Activated CD4-positive, alpha-beta memory T cell treated with anti-CD3 and anti-CD28 coated beads, Interleukin-2, amount 10 ng/mL, durations not matched to agents 7 days and 5 days (primary cell): ENCODE measurements at regions not wholly inside any gene's neighbourhood (a gene's known extent, or its start where the extent isn't known, plus 50 kb on each side); places are given as distances from the start of the nearest gene placed in this dataset.

Experiments used
- CTCF ChIA-PET: fragments of 350-600 bp; sonication (Branson Sonifier 250); formaldehyde crosslinking; loops from one replicate; lab custom pipeline; 2021; ENCODE audit warnings: antibody characterized with exemption, inconsistent platforms; lab: Charles Lee
- POLR2A ChIA-PET: fragments of 350-600 bp; sonication (Branson Sonifier 250); formaldehyde crosslinking; loops from one replicate; lab custom pipeline; 2021; ENCODE audit warnings: antibody characterized with exemption; lab: Charles Lee
- DNase-seq: peaks from one replicate; pipeline ENCODE4 v3.0.0-alpha.2; 2020
- H3K27ac Mint-ChIP-seq: one replicate; pipeline ENCODE4 v1.8.0; 2021; ENCODE audit warnings: mild to moderate bottlenecking, mixed read lengths
- H3K27me3 Mint-ChIP-seq: one replicate; pipeline ENCODE4 v1.8.0; 2021; ENCODE audit warnings: mixed read lengths
- H3K36me3 Mint-ChIP-seq: one replicate; pipeline ENCODE4 v1.8.0; 2021; ENCODE audit warnings: low read depth, mixed read lengths
- H3K4me1 Mint-ChIP-seq: one replicate; pipeline ENCODE4 v1.8.0; 2021; ENCODE audit warnings: mixed read lengths
- H3K4me3 Mint-ChIP-seq: one replicate; pipeline ENCODE4 v1.8.0; 2021; ENCODE audit warnings: mild to moderate bottlenecking, mixed read lengths
- H3K9me3 Mint-ChIP-seq: one replicate; pipeline ENCODE4 v1.8.0; 2021; ENCODE audit warnings: mixed read lengths

GRCh38 chr2:83051538-83052170 lies 1407.4 kb downstream of the SUCLG1 start:
- H3K9me3 Mint-ChIP-seq, result peaks cover 11% of the 10 kb centered on the region
- ChIA-PET POLR2A (no interaction called here), CTCF (no interaction called here)
- no peak overlapping the region for H3K4me3 Mint-ChIP-seq
- H3K36me3 Mint-ChIP-seq, result no peaks in the 10 kb centered on the region
- no peaks in the 10 kb centered on the region for H3K27me3 Mint-ChIP-seq
- no peaks in the 10 kb centered on the region for H3K4me1 Mint-ChIP-seq
- no peak overlapping the region for H3K27ac Mint-ChIP-seq
- no peak for DNase-seq

GRCh38 chr2:83042053-83042452 lies 1417.0 kb downstream of the SUCLG1 start:
- Mint-ChIP-seq H3K27me3 (no peaks in the 10 kb centered on the region), H3K9me3 (peaks cover 11% of the 10 kb centered on the region), H3K36me3 (no peaks in the 10 kb centered on the region), H3K27ac (no peak overlapping the region), H3K4me1 (no peaks in the 10 kb centered on the region), H3K4me3 (no peak overlapping the region)
- DNase-seq, result no peak
- ChIA-PET POLR2A (no interaction called here), CTCF (no interaction called here)

GRCh38 chr2:83022631-83023210 lies 1436.4 kb downstream of the SUCLG1 start:
- POLR2A ChIA-PET, result no interaction called here
- H3K27ac Mint-ChIP-seq, result no peak overlapping the region

GRCh38 chr2:83017366-83018090 lies 1441.6 kb downstream of the SUCLG1 start:
- DNase-seq, result no peak
- H3K4me3 Mint-ChIP-seq, result no peak overlapping the region
- no peak overlapping the region for H3K27ac Mint-ChIP-seq
- H3K9me3 Mint-ChIP-seq, result peaks cover 2% of the 10 kb centered on the region
- CTCF ChIA-PET, result no interaction called here
- POLR2A ChIA-PET, result no interaction called here
- H3K4me1 Mint-ChIP-seq, result no peaks in the 10 kb centered on the region
- H3K36me3 Mint-ChIP-seq, result no peaks in the 10 kb centered on the region
- no peaks in the 10 kb centered on the region for H3K27me3 Mint-ChIP-seq

More at GRCh38 chr2:83022631-83023210, 1436.4 kb downstream of the SUCLG1 start:
- no peaks in the 10 kb centered on the region for H3K4me1 Mint-ChIP-seq
- peaks cover 7% of the 10 kb centered on the region for H3K9me3 Mint-ChIP-seq
- DNase-seq, result no peak
- no peak overlapping the region for H3K4me3 Mint-ChIP-seq
- H3K27me3 Mint-ChIP-seq, result no peaks in the 10 kb centered on the region
- no peaks in the 10 kb centered on the region for H3K36me3 Mint-ChIP-seq
- CTCF ChIA-PET, result no interaction called here

GRCh38 chr2:83016343-83017110 lies 1442.6 kb downstream of the SUCLG1 start:
- H3K9me3 Mint-ChIP-seq, result peaks cover 2% of the 10 kb centered on the region
- ChIA-PET CTCF (interaction anchor here (0.6 kb wide), 1 partner anchor 11 kb away, joined by 3 read pairs; no protein-coding TSS in a partner anchor), POLR2A (no interaction called here)
- no peak overlapping the region for H3K27ac Mint-ChIP-seq
- H3K4me1 Mint-ChIP-seq, result no peaks in the 10 kb centered on the region
- no peak overlapping the region for H3K4me3 Mint-ChIP-seq
- no peaks in the 10 kb centered on the region for H3K36me3 Mint-ChIP-seq
- no peaks in the 10 kb centered on the region for H3K27me3 Mint-ChIP-seq
- no peak for DNase-seq

GRCh38 chr2:83015900-83016299 lies 1443.2 kb downstream of the SUCLG1 start:
- ChIA-PET POLR2A (no interaction called here), CTCF (interaction anchor here (0.6 kb wide), 1 partner anchor 11 kb away, joined by 3 read pairs; no protein-coding TSS in a partner anchor)
- no peaks in the 10 kb centered on the region for H3K4me1 Mint-ChIP-seq
- peaks cover 2% of the 10 kb centered on the region for H3K9me3 Mint-ChIP-seq
- no peaks in the 10 kb centered on the region for H3K36me3 Mint-ChIP-seq
- no peak overlapping the region for H3K27ac Mint-ChIP-seq
- H3K4me3 Mint-ChIP-seq, result no peak overlapping the region
- no peak for DNase-seq
- no peaks in the 10 kb centered on the region for H3K27me3 Mint-ChIP-seq

GRCh38 chr2:83015035-83015715 lies 1443.9 kb downstream of the SUCLG1 start:
- Mint-ChIP-seq H3K9me3 (peaks cover 2% of the 10 kb centered on the region), H3K36me3 (no peaks in the 10 kb centered on the region), H3K27me3 (no peaks in the 10 kb centered on the region), H3K27ac (no peak overlapping the region), H3K4me3 (no peak overlapping the region), H3K4me1 (no peaks in the 10 kb centered on the region)
- no peak for DNase-seq
- CTCF ChIA-PET, result no interaction called here
- POLR2A ChIA-PET, result no interaction called here

GRCh38 chr2:83014462-83014861 lies 1444.6 kb downstream of the SUCLG1 start:
- no peaks in the 10 kb centered on the region for H3K27me3 Mint-ChIP-seq
- peaks cover 2% of the 10 kb centered on the region for H3K9me3 Mint-ChIP-seq
- H3K4me1 Mint-ChIP-seq, result no peaks in the 10 kb centered on the region
- ChIA-PET CTCF (no interaction called here), POLR2A (no interaction called here)
- no peaks in the 10 kb centered on the region for H3K36me3 Mint-ChIP-seq
- DNase-seq, result no peak
- no peak overlapping the region for H3K4me3 Mint-ChIP-seq
- no peak overlapping the region for H3K27ac Mint-ChIP-seq

- DNase-seq, result no peak
These were observed 1452.1 kb downstream of the SUCLG1 start for GRCh38 chr2:83006961-83007360.

GRCh38 chr2:83003555-83003954 lies 1455.5 kb downstream of the SUCLG1 start:
- Mint-ChIP-seq H3K4me3 (no peak overlapping the region), H3K4me1 (no peaks in the 10 kb centered on the region), H3K36me3 (no peaks in the 10 kb centered on the region), H3K27ac (no peak overlapping the region), H3K27me3 (no peaks in the 10 kb centered on the region), H3K9me3 (no peaks in the 10 kb centered on the region)
- ChIA-PET POLR2A (no interaction called here), CTCF (no interaction called here)
- DNase-seq, result no peak

More at GRCh38 chr2:83006961-83007360, 1452.1 kb downstream of the SUCLG1 start:
- Mint-ChIP-seq H3K4me3 (no peak overlapping the region), H3K4me1 (no peaks in the 10 kb centered on the region), H3K9me3 (no peaks in the 10 kb centered on the region), H3K36me3 (no peaks in the 10 kb centered on the region), H3K27me3 (no peaks in the 10 kb centered on the region), H3K27ac (no peak overlapping the region)
- POLR2A ChIA-PET, result no interaction called here
- CTCF ChIA-PET, result no interaction called here

GRCh38 chr2:83002706-83003105 lies 1456.4 kb downstream of the SUCLG1 start:
- POLR2A ChIA-PET, result no interaction called here
- Mint-ChIP-seq H3K4me3 (no peak overlapping the region), H3K27ac (no peak overlapping the region), H3K36me3 (no peaks in the 10 kb centered on the region), H3K27me3 (no peaks in the 10 kb centered on the region), H3K4me1 (no peaks in the 10 kb centered on the region), H3K9me3 (no peaks in the 10 kb centered on the region)
- DNase-seq, result no peak
- CTCF ChIA-PET, result no interaction called here

- H3K4me3 Mint-ChIP-seq, result no peak overlapping the region
- no peak for DNase-seq
- H3K9me3 Mint-ChIP-seq, result no peaks in the 10 kb centered on the region
- ChIA-PET CTCF (no interaction called here), POLR2A (no interaction called here)
- no peaks in the 10 kb centered on the region for H3K4me1 Mint-ChIP-seq
- no peaks in the 10 kb centered on the region for H3K36me3 Mint-ChIP-seq
- H3K27ac Mint-ChIP-seq, result no peak overlapping the region
- no peaks in the 10 kb centered on the region for H3K27me3 Mint-ChIP-seq
These were observed 1460.3 kb downstream of the SUCLG1 start for GRCh38 chr2:82998781-82999180.

GRCh38 chr2:82996217-82996616 lies 1462.9 kb downstream of the SUCLG1 start:
- CTCF ChIA-PET, result no interaction called here
- H3K9me3 Mint-ChIP-seq, result peaks cover 6% of the 10 kb centered on the region
- POLR2A ChIA-PET, result no interaction called here
- H3K4me3 Mint-ChIP-seq, result no peak overlapping the region
- no peak overlapping the region for H3K27ac Mint-ChIP-seq
- no peaks in the 10 kb centered on the region for H3K4me1 Mint-ChIP-seq
- H3K36me3 Mint-ChIP-seq, result no peaks in the 10 kb centered on the region
- no peaks in the 10 kb centered on the region for H3K27me3 Mint-ChIP-seq
- DNase-seq, result no peak
